ENCODE measurements at regions not wholly inside any gene's neighbourhood (a gene's known extent, or its start where the extent isn't known, plus 50 kb on each side); places are given as distances from the start of the nearest gene placed in this dataset.

DNA sequence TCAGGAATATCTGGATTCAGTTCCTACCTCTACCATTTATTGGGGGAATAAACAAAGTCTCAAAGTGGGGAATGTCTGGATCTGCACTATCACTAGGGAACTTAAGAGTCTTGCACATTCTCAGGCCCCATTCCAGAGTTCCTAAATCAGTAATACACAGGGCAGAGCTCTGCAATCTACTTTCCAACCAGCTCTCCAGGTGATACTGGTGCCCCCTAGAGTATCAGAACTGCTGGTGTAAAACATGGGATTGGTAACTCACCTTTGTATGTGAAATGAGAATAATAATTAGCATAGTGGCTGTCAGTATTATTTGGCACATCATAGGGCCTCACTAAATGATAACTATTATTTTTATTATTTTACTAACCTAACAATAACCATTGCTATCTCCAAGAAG is 278.8 kb upstream of the IMPG1 start:
- Histone ChIP-seq H3K27me3 (ENCODE audit: control insufficient read depth, insufficient read depth, low read length) (no peaks in the 10 kb centered on the region), H3K9ac (ENCODE audit: low read length) (no peak overlapping the region), H3K27ac (ENCODE audit: low read depth, low read length) (no peak overlapping the region), H3K36me3 (ENCODE audit: control insufficient read depth, insufficient read depth, low read length) (no peaks in the 10 kb centered on the region), H3K4me1 (ENCODE audit: control insufficient read depth, insufficient read depth, low read length) (no peaks in the 10 kb centered on the region), H3K4me3 (ENCODE audit: low read depth, low read length) (no peak overlapping the region), H3K9me3 (ENCODE audit: control insufficient read depth, insufficient read depth, low read depth, low read length) (no peaks in the 10 kb centered on the region)

DNA sequence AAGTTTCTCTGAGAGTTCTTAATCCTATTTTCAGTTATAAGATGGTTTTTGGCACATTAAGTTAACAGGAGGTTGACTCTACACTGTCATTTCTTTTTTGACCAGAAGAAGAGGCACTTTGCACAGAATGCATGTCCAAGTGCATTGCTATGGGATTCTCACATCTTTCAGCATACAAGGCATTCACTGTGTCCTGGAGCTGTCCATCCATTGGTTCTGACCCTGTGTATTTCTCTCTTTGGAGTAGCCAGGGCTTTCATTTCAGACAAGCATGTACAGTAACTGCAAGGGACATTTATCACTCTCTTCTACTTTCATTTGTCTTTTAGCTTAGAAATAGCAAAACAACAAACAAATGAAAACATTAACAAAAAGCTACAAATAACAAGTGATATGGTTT is 275.1 kb upstream of the IMPG1 start:
- no peaks in the 10 kb centered on the region for H3K27me3 ChIP-seq (ENCODE audit: control insufficient read depth, insufficient read depth, low read length)
- no peak overlapping the region for H3K9ac ChIP-seq (ENCODE audit: low read length)
- H3K36me3 ChIP-seq (ENCODE audit: control insufficient read depth, insufficient read depth, low read length): no peaks in the 10 kb centered on the region
- no peak overlapping the region for H3K27ac ChIP-seq (ENCODE audit: low read depth, low read length)
- no peaks in the 10 kb centered on the region for H3K4me1 ChIP-seq (ENCODE audit: control insufficient read depth, insufficient read depth, low read length)
- H3K4me3 ChIP-seq (ENCODE audit: low read depth, low read length): no peak overlapping the region
- no peaks in the 10 kb centered on the region for H3K9me3 ChIP-seq (ENCODE audit: control insufficient read depth, insufficient read depth, low read depth, low read length)

DNA sequence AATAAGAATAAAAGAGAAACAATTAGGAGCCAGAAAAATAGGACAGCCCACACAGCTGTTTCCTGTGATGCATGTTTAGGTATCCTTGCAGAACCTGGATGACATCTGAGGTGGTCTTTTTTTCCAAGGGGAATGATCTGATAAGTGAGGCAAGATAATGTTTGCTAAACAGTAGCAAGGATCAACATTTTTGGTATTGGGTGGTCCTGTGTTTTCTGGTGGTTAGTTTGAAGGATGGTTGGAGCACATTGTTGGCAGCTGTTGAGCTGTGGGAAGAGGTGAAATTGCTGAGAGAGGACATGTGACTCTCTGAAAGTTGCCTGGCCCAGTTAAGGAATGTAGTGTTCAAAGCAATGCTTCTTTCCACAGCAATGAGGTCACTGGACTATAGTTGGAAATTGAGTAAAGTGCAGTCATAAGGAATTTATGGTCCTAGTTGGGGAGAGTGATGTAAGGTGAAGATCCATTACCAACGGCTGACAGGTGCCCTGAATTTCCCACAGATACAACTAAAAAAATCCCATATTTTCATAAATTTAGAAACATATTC is 270.2 kb upstream of the IMPG1 start:
- Histone ChIP-seq H3K9me3 (ENCODE audit: control insufficient read depth, insufficient read depth, low read depth, low read length) (no peaks in the 10 kb centered on the region), H3K4me1 (ENCODE audit: control insufficient read depth, insufficient read depth, low read length) (no peaks in the 10 kb centered on the region), H3K27ac (ENCODE audit: low read depth, low read length) (no peak overlapping the region), H3K36me3 (ENCODE audit: control insufficient read depth, insufficient read depth, low read length) (no peaks in the 10 kb centered on the region), H3K27me3 (ENCODE audit: control insufficient read depth, insufficient read depth, low read length) (no peaks in the 10 kb centered on the region), H3K9ac (ENCODE audit: low read length) (no peak overlapping the region), H3K4me3 (ENCODE audit: low read depth, low read length) (no peak overlapping the region)

GRCh38 chr6:76330031-76330430 is 257.6 kb upstream of the IMPG1 start:
- no peaks in the 10 kb centered on the region for H3K27me3 ChIP-seq (ENCODE audit: control insufficient read depth, insufficient read depth, low read length)
- peaks cover 20% of the 10 kb centered on the region for H3K9me3 ChIP-seq (ENCODE audit: control insufficient read depth, insufficient read depth, low read depth, low read length)
- no peak overlapping the region for H3K4me3 ChIP-seq (ENCODE audit: low read depth, low read length)
- H3K4me1 ChIP-seq (ENCODE audit: control insufficient read depth, insufficient read depth, low read length): peaks cover 8% of the 10 kb centered on the region; the same call in 1 of the 2 replicates
- no peak overlapping the region for H3K27ac ChIP-seq (ENCODE audit: low read depth, low read length)
- no peaks in the 10 kb centered on the region for H3K36me3 ChIP-seq (ENCODE audit: control insufficient read depth, insufficient read depth, low read length)
- no peak overlapping the region for H3K9ac ChIP-seq (ENCODE audit: low read length)

- H3K36me3 ChIP-seq (ENCODE audit: control insufficient read depth, insufficient read depth, low read length): no peaks in the 10 kb centered on the region
- no peak overlapping the region for H3K27ac ChIP-seq (ENCODE audit: low read depth, low read length)
- no peaks in the 10 kb centered on the region for H3K27me3 ChIP-seq (ENCODE audit: control insufficient read depth, insufficient read depth, low read length)
- peaks cover 8% of the 10 kb centered on the region; the same call in 1 of the 2 replicates for H3K4me1 ChIP-seq (ENCODE audit: control insufficient read depth, insufficient read depth, low read length)
- H3K9me3 ChIP-seq (ENCODE audit: control insufficient read depth, insufficient read depth, low read depth, low read length): peaks cover 14% of the 10 kb centered on the region
- peak overlapping the region; percentile 18; the same call in 1 of the 2 replicates for H3K4me3 ChIP-seq (ENCODE audit: low read depth, low read length)
- H3K9ac ChIP-seq (ENCODE audit: low read length): no peak overlapping the region
These were observed 254.4 kb upstream of the IMPG1 start for GRCh38 chr6:76326871-76327270.
